ENCODE measurements at regions not wholly inside any gene's neighbourhood (a gene's known extent, or its start where the extent isn't known, plus 50 kb on each side); places are given as distances from the start of the nearest gene placed in this dataset.

DNA sequence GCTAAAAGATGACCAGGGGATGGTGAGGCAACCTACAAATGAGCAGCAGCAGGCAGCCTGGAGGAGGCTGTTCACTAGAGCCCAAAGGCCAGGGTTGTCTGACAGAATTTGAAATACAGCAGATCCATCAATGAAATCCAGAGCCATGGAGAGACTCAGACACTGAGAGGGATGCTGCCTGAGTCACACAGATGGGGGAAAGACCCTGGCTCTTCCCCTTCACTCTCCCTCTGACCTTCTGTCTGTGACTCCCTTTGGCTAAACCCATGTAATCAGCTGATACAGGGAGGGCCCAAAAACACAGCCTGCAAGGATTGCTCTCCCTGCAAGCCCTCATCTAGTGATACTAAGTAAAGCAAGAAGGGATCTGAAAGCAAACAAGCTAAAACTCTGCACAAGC lies 166.5 kb upstream of the SPOPL start:
- TF ChIP-seq EZH2 (IDR thresholded peaks at IDR 0.05; ENCODE audit: insufficient read depth, poor library complexity, severe bottlenecking) (no peak), EZH2phosphoT487 (IDR thresholded peaks at IDR 0.05; ENCODE audit: insufficient read depth, low read depth) (no peak)

Data from GM23248 (cell line).